Chondrocyte (in vitro differentiated cells): ENCODE measurements at regions not wholly inside any gene's neighbourhood (a gene's known extent, or its start where the extent isn't known, plus 50 kb on each side); places are given as distances from the start of the nearest gene placed in this dataset.

ENCODE experiments used
- DNase-seq: peaks from one replicate; pipeline ENCODE4 v3.0.0; 2021; ENCODE audit warnings: mixed read lengths, low spot score
- H3K27ac Mint-ChIP-seq: one replicate; pipeline ENCODE4 v1.8.0; 2021; ENCODE audit warnings: mild to moderate bottlenecking, moderate library complexity, mixed read lengths; ENCODE audit not compliant: unreplicated experiment
- H3K27me3 Mint-ChIP-seq: 2 replicates; pipeline ENCODE4 v1.8.0; 2021; ENCODE audit warnings: low read depth, mixed read lengths
- H3K36me3 Mint-ChIP-seq: 2 replicates; pipeline ENCODE4 v1.8.0; 2021; ENCODE audit warnings: low read depth, mixed read lengths
- H3K4me1 Mint-ChIP-seq: 2 replicates; pipeline ENCODE4 v1.8.0; 2021; ENCODE audit warnings: low read depth, mild to moderate bottlenecking, mixed read lengths
- H3K4me3 Mint-ChIP-seq: one replicate; pipeline ENCODE4 v1.8.0; 2021; ENCODE audit warnings: mild to moderate bottlenecking, moderate library complexity, mixed read lengths; ENCODE audit not compliant: unreplicated experiment
- H3K9me3 Mint-ChIP-seq: 2 replicates; pipeline ENCODE4 v1.8.0; 2021; ENCODE audit warnings: low read depth, mixed read lengths
- CTCF ChIP-seq: fragments of 200-600 bp; sonication (generic); IDR thresholded peaks from 2 replicates; pipeline ENCODE4 v1.5.0; 2021; ENCODE audit warnings: antibody characterized with exemption, mild to moderate bottlenecking, moderate library complexity

- DNase-seq: no peak
- no peaks in the 10 kb centered on the region for H3K4me1 Mint-ChIP-seq
These were observed 495.5 kb upstream of the ZWINT start for GRCh38 chr10:56856569-56856968.

GRCh38 chr10:56844978-56845529, 484.0 kb upstream of the ZWINT start:
- Mint-ChIP-seq H3K9me3 (no peaks in the 10 kb centered on the region), H3K36me3 (no peaks in the 10 kb centered on the region), H3K4me3 (no peak overlapping the region), H3K27me3 (no peaks in the 10 kb centered on the region), H3K27ac (no peak overlapping the region), H3K4me1 (no peaks in the 10 kb centered on the region)
- TF ChIP-seq CTCF: no peak
- no peak for DNase-seq

More at GRCh38 chr10:56856569-56856968, 495.5 kb upstream of the ZWINT start:
- Mint-ChIP-seq H3K36me3 (no peaks in the 10 kb centered on the region), H3K27me3 (peaks cover 3% of the 10 kb centered on the region), H3K27ac (no peak overlapping the region), H3K4me3 (no peak overlapping the region), H3K9me3 (no peaks in the 10 kb centered on the region)
- no peak for TF ChIP-seq CTCF

- no peaks in the 10 kb centered on the region for H3K36me3 Mint-ChIP-seq
- no peak overlapping the region for H3K27ac Mint-ChIP-seq
- H3K4me3 Mint-ChIP-seq: no peak overlapping the region
- H3K27me3 Mint-ChIP-seq: peaks cover 6% of the 10 kb centered on the region
- H3K9me3 Mint-ChIP-seq: no peaks in the 10 kb centered on the region
- no peak for TF ChIP-seq CTCF
- DNase-seq: no peak
- H3K4me1 Mint-ChIP-seq: no peaks in the 10 kb centered on the region
These were observed 475.6 kb upstream of the ZWINT start for GRCh38 chr10:56836659-56837058.

- Mint-ChIP-seq H3K9me3 (peaks cover 23% of the 10 kb centered on the region), H3K27me3 (peaks cover 2% of the 10 kb centered on the region), H3K4me1 (no peaks in the 10 kb centered on the region), H3K4me3 (no peak overlapping the region), H3K36me3 (no peaks in the 10 kb centered on the region), H3K27ac (no peak overlapping the region)
- no peak for TF ChIP-seq CTCF
- no peak for DNase-seq
These were observed 470.6 kb upstream of the ZWINT start for GRCh38 chr10:56831681-56832080.

- Mint-ChIP-seq H3K27me3 (no peaks in the 10 kb centered on the region), H3K9me3 (peaks cover 35% of the 10 kb centered on the region), H3K27ac (no peak overlapping the region), H3K4me1 (no peaks in the 10 kb centered on the region), H3K4me3 (no peak overlapping the region), H3K36me3 (no peaks in the 10 kb centered on the region)
- peak; percentile 50 for TF ChIP-seq CTCF
- no peak for DNase-seq
These were observed 462.8 kb upstream of the ZWINT start for GRCh38 chr10:56823849-56824248.
